Liver (tissue), 7 donors: ENCODE measurements at regions not wholly inside any gene's neighbourhood (a gene's known extent, or its start where the extent isn't known, plus 50 kb on each side); places are given as distances from the start of the nearest gene placed in this dataset.

Experiments
- DNase-seq: peaks from one replicate; pipeline ENCODE4 v3.0.0-alpha.2; 2017; ENCODE audit warnings: low spot score
- H3K27ac ChIP-seq, 2 donors: one replicate each; pipeline ENCODE4 v1.7.0; 2013; ENCODE audit warnings: inconsistent platforms in 2 of 2, low read length in 2 of 2, control low read depth in 1 of 2, low read depth in 1 of 2, mild to moderate bottlenecking in 1 of 2
- H3K27me3 ChIP-seq, 4 donors: one replicate each; pipeline versions ENCODE4 v1.6.1 to v1.7.0; 2013; ENCODE audit warnings: low read length in 3 of 4, inconsistent platforms in 1 of 4, mild to moderate bottlenecking in 1 of 4, moderate library complexity in 1 of 4; ENCODE audit not compliant: control insufficient read depth in 4 of 4, insufficient read depth in 4 of 4
- H3K36me3 ChIP-seq, 4 donors: one replicate each; pipeline versions ENCODE4 v1.6.1 to v1.7.0; 2013; ENCODE audit warnings: low read length in 3 of 4, mild to moderate bottlenecking in 3 of 4, low read depth in 1 of 4, moderate library complexity in 1 of 4; ENCODE audit not compliant: control insufficient read depth in 4 of 4, insufficient read depth in 3 of 4
- H3K4me1 ChIP-seq, 4 donors: one replicate each; pipeline versions ENCODE4 v1.6.1 to v1.7.0; 2013; ENCODE audit warnings: low read length in 3 of 4, mild to moderate bottlenecking in 3 of 4, moderate library complexity in 1 of 4; ENCODE audit not compliant: control insufficient read depth in 4 of 4, insufficient read depth in 4 of 4
- H3K4me3 ChIP-seq, 3 donors: one replicate each; pipeline versions ENCODE4 v1.6.1 to v1.7.0; 2013; ENCODE audit warnings: low read length in 3 of 3, control low read depth in 1 of 3, low read depth in 1 of 3, mild to moderate bottlenecking in 1 of 3
- H3K9ac ChIP-seq, 2 donors: one replicate each; pipeline ENCODE4 v1.7.0; 2013; ENCODE audit warnings: low read length in 2 of 2, mild to moderate bottlenecking in 2 of 2, moderate library complexity in 2 of 2, control low read depth in 1 of 2, low read depth in 1 of 2
- H3K9me3 ChIP-seq, 4 donors: one replicate each; pipeline versions ENCODE4 v1.6.1 to v1.7.0; 2013; ENCODE audit warnings: low read length in 3 of 4; ENCODE audit not compliant: control insufficient read depth in 4 of 4
- EGR1 ChIP-seq, 2 donors: IDR thresholded peaks; 2 replicates each; pipeline ENCODE4 v1.6.1; 2016 to 2018; ENCODE audit warnings: antibody characterized with exemption in 2 of 2, low read depth in 2 of 2
- FOXA2 ChIP-seq: IDR thresholded peaks from 2 replicates; pipeline ENCODE4 v1.6.1; 2016; ENCODE audit warnings: antibody characterized with exemption
- GABPA ChIP-seq, 2 donors: IDR thresholded peaks in 1 of 2; conservative IDR thresholded peaks in 1 of 2; 2 replicates each; pipeline ENCODE4 v1.6.1; 2016; ENCODE audit warnings: antibody characterized with exemption in 2 of 2, mild to moderate bottlenecking in 1 of 2, moderate library complexity in 1 of 2
- HNF4G ChIP-seq: IDR thresholded peaks from 2 replicates; pipeline ENCODE4 v1.6.1; 2016; ENCODE audit warnings: antibody characterized with exemption
- JUND ChIP-seq, 2 donors: IDR thresholded peaks; 2 replicates each; pipeline ENCODE4 v1.6.1; 2016; ENCODE audit warnings: antibody characterized with exemption in 2 of 2
- MAX ChIP-seq: IDR thresholded peaks from 2 replicates; pipeline ENCODE4 v1.6.1; 2016; ENCODE audit warnings: antibody characterized with exemption
- NR2F2 ChIP-seq: IDR thresholded peaks from 2 replicates; pipeline ENCODE4 v1.6.1; 2016; ENCODE audit warnings: antibody characterized with exemption
- RAD21 ChIP-seq, 2 donors: IDR thresholded peaks; 2 replicates each; pipeline ENCODE4 v1.6.1; 2016; ENCODE audit warnings: antibody characterized with exemption in 2 of 2, mild to moderate bottlenecking in 2 of 2
- RXRA ChIP-seq, 2 donors: IDR thresholded peaks; 2 replicates each; pipeline ENCODE4 v1.6.1; 2017 to 2018; ENCODE audit warnings: antibody characterized with exemption in 2 of 2, mild to moderate bottlenecking in 1 of 2
- SP1 ChIP-seq: IDR thresholded peaks from 2 replicates; pipeline ENCODE4 v1.6.1; 2018; ENCODE audit warnings: antibody characterized with exemption, mild to moderate bottlenecking
- YY1 ChIP-seq: IDR thresholded peaks from 2 replicates; pipeline ENCODE4 v1.6.1; 2016; ENCODE audit warnings: antibody characterized with exemption, mild to moderate bottlenecking
- ZBTB33 ChIP-seq: IDR thresholded peaks from 2 replicates; pipeline ENCODE4 v1.6.1; 2016; ENCODE audit warnings: antibody characterized with exemption
- WGBS: extraction: QIAGEN DNeasy Blood & Tissue Kit; methylation state at CpG from one replicate; pipeline ENCODE4 v1.1.7; 2013; 5-methylcytosine and 5-hydroxymethylcytosine counted together
- TF ChIP-seq, protein P1 (sequence below): IDR thresholded peaks from 2 replicates; pipeline ENCODE4 v1.6.1; 2016; ENCODE audit warnings: antibody characterized with exemption, mild to moderate bottlenecking
- TF ChIP-seq, protein P2 (sequence below): IDR thresholded peaks from 2 replicates; pipeline ENCODE4 v1.6.1; 2016; ENCODE audit warnings: antibody characterized with exemption
- donor health status: healthy.
- donor health status: healthy.
- donor health status: healthy.
- donor health status: healthy.

DNA sequence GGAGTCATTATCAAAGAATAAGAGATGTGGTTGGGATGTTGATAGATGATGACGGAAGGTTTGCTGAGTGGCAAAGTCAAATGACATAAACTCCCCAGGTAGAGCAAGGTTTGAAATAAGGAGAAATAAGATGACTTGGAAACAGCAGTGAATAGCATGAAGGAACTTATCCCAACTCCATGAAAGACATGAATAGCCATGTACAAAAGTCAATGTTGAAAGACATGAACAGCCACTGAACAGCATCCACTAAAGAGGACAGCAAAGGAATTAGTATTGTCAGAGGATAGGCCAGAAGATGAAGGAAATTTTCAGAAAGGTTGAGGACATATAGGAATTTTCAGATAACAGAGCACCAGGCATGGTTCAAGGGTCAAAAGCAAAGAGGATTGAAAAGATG is 286.0 kb upstream of the FBXL7 start:
- 100% methylated on average over 1 of the region's 1 CpG for WGBS
- no peak for DNase-seq
- no peak overlapping the region for H3K9ac ChIP-seq

GRCh38 chr5:15209053-15209762 is 290.8 kb upstream of the FBXL7 start:
- Histone ChIP-seq H3K9ac (no peak overlapping the region), H3K9me3 (peaks cover 0 to 4% (median 3%) of the 10 kb centered on the region in 4 donors), H3K4me3 (no peak overlapping the region), H3K36me3 (no peaks in the 10 kb centered on the region), H3K4me1 (no peaks in the 10 kb centered on the region), H3K27me3 (no peaks in the 10 kb centered on the region), H3K27ac (no peak overlapping the region)
- WGBS = 66% methylated on average over 3 of the region's 3 CpGs
- DNase-seq = no peak
- TF ChIP-seq HNF4G (no peak), SP1 (no peak), MAX (no peak), NR2F2 (no peak), YY1 (no peak), RXRA (IDR thresholded peaks at IDR 0.05) (no peak), ZBTB33 (no peak), EGR1 (IDR thresholded peaks at IDR 0.05; ENCODE audit: low read depth in 2 of 2) (no peak), JUND (IDR thresholded peaks at IDR 0.05) (no peak)
- TF ChIP-seq, protein P1, sequence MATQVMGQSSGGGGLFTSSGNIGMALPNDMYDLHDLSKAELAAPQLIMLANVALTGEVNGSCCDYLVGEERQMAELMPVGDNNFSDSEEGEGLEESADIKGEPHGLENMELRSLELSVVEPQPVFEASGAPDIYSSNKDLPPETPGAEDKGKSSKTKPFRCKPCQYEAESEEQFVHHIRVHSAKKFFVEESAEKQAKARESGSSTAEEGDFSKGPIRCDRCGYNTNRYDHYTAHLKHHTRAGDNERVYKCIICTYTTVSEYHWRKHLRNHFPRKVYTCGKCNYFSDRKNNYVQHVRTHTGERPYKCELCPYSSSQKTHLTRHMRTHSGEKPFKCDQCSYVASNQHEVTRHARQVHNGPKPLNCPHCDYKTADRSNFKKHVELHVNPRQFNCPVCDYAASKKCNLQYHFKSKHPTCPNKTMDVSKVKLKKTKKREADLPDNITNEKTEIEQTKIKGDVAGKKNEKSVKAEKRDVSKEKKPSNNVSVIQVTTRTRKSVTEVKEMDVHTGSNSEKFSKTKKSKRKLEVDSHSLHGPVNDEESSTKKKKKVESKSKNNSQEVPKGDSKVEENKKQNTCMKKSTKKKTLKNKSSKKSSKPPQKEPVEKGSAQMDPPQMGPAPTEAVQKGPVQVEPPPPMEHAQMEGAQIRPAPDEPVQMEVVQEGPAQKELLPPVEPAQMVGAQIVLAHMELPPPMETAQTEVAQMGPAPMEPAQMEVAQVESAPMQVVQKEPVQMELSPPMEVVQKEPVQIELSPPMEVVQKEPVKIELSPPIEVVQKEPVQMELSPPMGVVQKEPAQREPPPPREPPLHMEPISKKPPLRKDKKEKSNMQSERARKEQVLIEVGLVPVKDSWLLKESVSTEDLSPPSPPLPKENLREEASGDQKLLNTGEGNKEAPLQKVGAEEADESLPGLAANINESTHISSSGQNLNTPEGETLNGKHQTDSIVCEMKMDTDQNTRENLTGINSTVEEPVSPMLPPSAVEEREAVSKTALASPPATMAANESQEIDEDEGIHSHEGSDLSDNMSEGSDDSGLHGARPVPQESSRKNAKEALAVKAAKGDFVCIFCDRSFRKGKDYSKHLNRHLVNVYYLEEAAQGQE = no peak

More for the DNA sequence above, 286.0 kb upstream of the FBXL7 start:
- Histone ChIP-seq H3K4me1 (no peaks in the 10 kb centered on the region), H3K4me3 (no peak overlapping the region), H3K9me3 (peaks cover 0 to 5% (median 5%) of the 10 kb centered on the region in 4 donors), H3K27ac (no peak overlapping the region), H3K36me3 (no peaks in the 10 kb centered on the region), H3K27me3 (no peaks in the 10 kb centered on the region)
- no peak for TF ChIP-seq ZBTB33
- TF ChIP-seq, protein P2, sequence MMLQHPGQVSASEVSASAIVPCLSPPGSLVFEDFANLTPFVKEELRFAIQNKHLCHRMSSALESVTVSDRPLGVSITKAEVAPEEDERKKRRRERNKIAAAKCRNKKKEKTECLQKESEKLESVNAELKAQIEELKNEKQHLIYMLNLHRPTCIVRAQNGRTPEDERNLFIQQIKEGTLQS = no peak
- TF ChIP-seq RAD21 (IDR thresholded peaks at IDR 0.05) = no peak
- TF ChIP-seq, protein P1 = no peak
- TF ChIP-seq FOXA2 = no peak
- TF ChIP-seq NR2F2 = no peak
- no peak for TF ChIP-seq SP1
- no peak for TF ChIP-seq GABPA (IDR thresholded peaks at IDR 0.05 in 1 of 2, conservative IDR thresholded peaks at IDR 0.05 in 1 of 2)
- no peak for TF ChIP-seq HNF4G
